ENCODE measurements at regions not wholly inside any gene's neighbourhood (a gene's known extent, or its start where the extent isn't known, plus 50 kb on each side); places are given as distances from the start of the nearest gene placed in this dataset.

- no peak for TF ChIP-seq CTCF (IDR thresholded peaks at IDR 0.05; ENCODE audit: low read depth, low read length, missing control alignments)
- no peak for DNase-seq (ENCODE audit: low read depth)
- H3K4me3 ChIP-seq (ENCODE audit: low read depth, low read length): no peak overlapping the region
These were observed 93.0 kb upstream of the PCGF5 start for GRCh38 chr10:91127341-91128082.

GRCh38 chr10:91135113-91135512 lies 85.3 kb upstream of the PCGF5 start:
- no peak for TF ChIP-seq CTCF (IDR thresholded peaks at IDR 0.05; ENCODE audit: low read depth, low read length, missing control alignments)
- no peak for DNase-seq (ENCODE audit: low read depth)
- no peak overlapping the region for H3K4me3 ChIP-seq (ENCODE audit: low read depth, low read length)

GRCh38 chr10:91137011-91137643 lies 83.3 kb upstream of the PCGF5 start:
- no peak for DNase-seq (ENCODE audit: low read depth)
- H3K4me3 ChIP-seq (ENCODE audit: low read depth, low read length): no peak overlapping the region
- TF ChIP-seq CTCF (IDR thresholded peaks at IDR 0.05; ENCODE audit: low read depth, low read length, missing control alignments): no peak

- DNase-seq (ENCODE audit: low read depth): no peak
- H3K4me3 ChIP-seq (ENCODE audit: low read depth, low read length): no peak overlapping the region
- no peak for TF ChIP-seq CTCF (IDR thresholded peaks at IDR 0.05; ENCODE audit: low read depth, low read length, missing control alignments)
These were observed 82.6 kb upstream of the PCGF5 start for GRCh38 chr10:91137822-91138221.

- DNase-seq (ENCODE audit: low read depth): no peak
- no peak overlapping the region for H3K4me3 ChIP-seq (ENCODE audit: low read depth, low read length)
- no peak for TF ChIP-seq CTCF (IDR thresholded peaks at IDR 0.05; ENCODE audit: low read depth, low read length, missing control alignments)
These were observed 79.4 kb upstream of the PCGF5 start for GRCh38 chr10:91140995-91141549.

DNA sequence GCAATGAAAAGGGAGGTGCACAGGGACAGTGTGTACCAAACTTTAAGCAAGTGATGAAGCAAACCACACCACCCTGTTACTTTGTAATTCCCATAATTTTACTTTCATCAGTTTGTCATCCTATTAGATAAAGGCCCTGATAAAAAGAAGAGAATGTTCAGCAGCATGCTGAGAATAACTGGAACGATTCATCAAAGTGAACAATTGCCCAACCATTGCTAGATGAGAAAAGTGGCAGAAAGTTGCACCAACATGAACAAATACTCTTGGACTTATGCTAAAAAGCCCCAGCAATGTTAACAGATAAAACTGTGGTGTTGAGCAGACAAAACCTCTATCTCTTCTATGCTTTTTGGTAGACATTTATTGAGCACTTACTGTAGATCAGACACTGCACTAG lies 75.5 kb upstream of the PCGF5 start:
- H3K4me3 ChIP-seq (ENCODE audit: low read depth, low read length): no peak overlapping the region
- TF ChIP-seq CTCF (IDR thresholded peaks at IDR 0.05; ENCODE audit: low read depth, low read length, missing control alignments): no peak
- DNase-seq (ENCODE audit: low read depth): no peak

All from GM12864 (cell line).